OCI-LY1 (cell line): ENCODE measurements at regions not wholly inside any gene's neighbourhood (a gene's known extent, or its start where the extent isn't known, plus 50 kb on each side); places are given as distances from the start of the nearest gene placed in this dataset.

ENCODE experiments used
- EZH2 ChIP-seq: fragments of 200-600 bp; sonication (generic), shearing (Covaris generic); IDR thresholded peaks from 2 replicates; pipeline ENCODE4 v1.8.0; 2017; ENCODE audit warnings: borderline replicate concordance, mixed run types, mild to moderate bottlenecking, antibody characterized with exemption, low read length, moderate library complexity, mixed read lengths
- TF ChIP-seq, protein P1 (sequence below): fragments of 200-600 bp; sonication (generic), shearing (Covaris generic); IDR thresholded peaks from 2 replicates; pipeline ENCODE4 v1.5.1; 2017; ENCODE audit warnings: mild to moderate bottlenecking, antibody characterized with exemption, low read length, moderate library complexity, mixed read lengths

DNA sequence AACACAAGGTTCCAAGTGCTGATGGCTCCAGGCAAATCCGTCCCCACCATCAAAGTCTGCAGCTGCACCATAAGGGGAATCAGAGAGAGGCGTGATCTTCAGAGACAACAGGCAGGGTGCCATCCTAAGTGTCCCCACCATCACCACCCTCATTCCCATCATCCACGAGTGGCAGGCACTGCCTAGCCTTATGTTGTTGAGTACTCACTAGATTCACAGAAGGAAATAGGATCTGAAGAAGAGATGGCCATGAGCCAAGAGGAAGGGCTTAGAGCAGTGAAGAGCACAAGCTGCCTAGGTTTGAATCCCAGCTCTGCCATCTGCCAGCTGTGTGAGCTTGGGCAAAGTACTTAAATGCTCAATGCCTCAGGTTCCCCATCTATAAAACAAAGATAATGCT lies 207.3 kb upstream of the CSF3R start:
- TF ChIP-seq, protein P1, sequence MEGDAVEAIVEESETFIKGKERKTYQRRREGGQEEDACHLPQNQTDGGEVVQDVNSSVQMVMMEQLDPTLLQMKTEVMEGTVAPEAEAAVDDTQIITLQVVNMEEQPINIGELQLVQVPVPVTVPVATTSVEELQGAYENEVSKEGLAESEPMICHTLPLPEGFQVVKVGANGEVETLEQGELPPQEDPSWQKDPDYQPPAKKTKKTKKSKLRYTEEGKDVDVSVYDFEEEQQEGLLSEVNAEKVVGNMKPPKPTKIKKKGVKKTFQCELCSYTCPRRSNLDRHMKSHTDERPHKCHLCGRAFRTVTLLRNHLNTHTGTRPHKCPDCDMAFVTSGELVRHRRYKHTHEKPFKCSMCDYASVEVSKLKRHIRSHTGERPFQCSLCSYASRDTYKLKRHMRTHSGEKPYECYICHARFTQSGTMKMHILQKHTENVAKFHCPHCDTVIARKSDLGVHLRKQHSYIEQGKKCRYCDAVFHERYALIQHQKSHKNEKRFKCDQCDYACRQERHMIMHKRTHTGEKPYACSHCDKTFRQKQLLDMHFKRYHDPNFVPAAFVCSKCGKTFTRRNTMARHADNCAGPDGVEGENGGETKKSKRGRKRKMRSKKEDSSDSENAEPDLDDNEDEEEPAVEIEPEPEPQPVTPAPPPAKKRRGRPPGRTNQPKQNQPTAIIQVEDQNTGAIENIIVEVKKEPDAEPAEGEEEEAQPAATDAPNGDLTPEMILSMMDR, result no peak
- TF ChIP-seq EZH2, result no peak
